ENCODE measurements at regions not wholly inside any gene's neighbourhood (a gene's known extent, or its start where the extent isn't known, plus 50 kb on each side); places are given as distances from the start of the nearest gene placed in this dataset.

- Histone ChIP-seq H3K4me2 (ENCODE audit: low read depth, low read length) (no peak overlapping the region), H2AFZ (replicated peaks; ENCODE audit: low read length, poor library complexity) (no peak overlapping the region)
- no TSS peak for BruUV-seq (replicated peaks)
Measured at GRCh38 chr15:38164061-38164460, 88.6 kb upstream of the SPRED1 start.

More at GRCh38 chr15:38164061-38164460, 88.6 kb upstream of the SPRED1 start:
- no peak overlapping the region for H3K4me3 ChIP-seq (ENCODE audit: insufficient read depth, low read depth, low read length)
- no peak overlapping the region for H2BK15ac ChIP-seq (ENCODE audit: low read depth, low read length)
- H3K56ac ChIP-seq (ENCODE audit: extremely low read depth, insufficient read depth, low read length) = no peak overlapping the region
- no peak overlapping the region for H2BK20ac ChIP-seq (ENCODE audit: low read depth, low read length)
- H3K23ac ChIP-seq (ENCODE audit: low read depth, low read length) = no peak overlapping the region
- dilution Hi-C loops (cut with HindIII; ENCODE audit: low sequenced_read_pairs, unreplicated experiment) (no loop called here), in situ Hi-C loops (cut with MboI; ENCODE audit: low sequenced_read_pairs) (no loop called here), intact Hi-C loops (cut with micrococcal nuclease) (no loop called here)
- no peak for ATAC-seq (ENCODE audit: low read depth)
- ChIA-PET POLR2A (ENCODE audit: unreplicated experiment) (no interaction called here), CTCF (no interaction called here)
- no peak overlapping the region for H3K14ac ChIP-seq (replicated peaks; ENCODE audit: low read depth, low read length)
- H3K9me3 ChIP-seq (ENCODE audit: control insufficient read depth, insufficient read depth, low read length) = peaks cover 2% of the 10 kb centered on the region; the same call in 1 of the 2 replicates
- no peaks in the 10 kb centered on the region for H3K79me1 ChIP-seq (ENCODE audit: low read depth in 1 of 2, low read length in 2 of 2)
- DNase-seq = no peak
- no peak overlapping the region for H3K27ac ChIP-seq (ENCODE audit: insufficient read depth, low read length)
- H3K9me1 ChIP-seq (ENCODE audit: insufficient read depth, low read length) = no peaks in the 10 kb centered on the region
- no peak overlapping the region for H3K9ac ChIP-seq (ENCODE audit: low read depth, low read length)
- no peak overlapping the region for H2AK5ac ChIP-seq (ENCODE audit: low read depth, low read length)
- H3K4me1 ChIP-seq (ENCODE audit: control insufficient read depth, insufficient read depth, low read length) = peaks cover 2% of the 10 kb centered on the region; the same call in 1 of the 2 replicates
- no peak overlapping the region for H4K5ac ChIP-seq (ENCODE audit: low read depth, low read length)
- TF ChIP-seq CHD1 (IDR thresholded peaks at IDR 0.05; ENCODE audit: low read depth, low read length) (no peak), BHLHE40 (IDR thresholded peaks at IDR 0.05; ENCODE audit: low read depth, low read length) (no peak)
- no peaks in the 10 kb centered on the region for H4K20me1 ChIP-seq (ENCODE audit: insufficient read depth, low read length)
- no peak overlapping the region for H2BK120ac ChIP-seq (ENCODE audit: low read depth, low read length)
- no peak overlapping the region for H2AK9ac ChIP-seq (replicated peaks; ENCODE audit: low read depth, low read length, poor library complexity)
- H3K4ac ChIP-seq (ENCODE audit: low read depth, low read length) = no peak overlapping the region
- no CpG with 5 or more reads among the region's 2 CpGs for WGBS, 2 experiments (ENCODE audit: extremely low coverage in 2 of 2, insufficient read length in 1 of 2)
- H3K18ac ChIP-seq (ENCODE audit: low read depth, low read length) = no peak overlapping the region
- H3K27me3 ChIP-seq (ENCODE audit: control insufficient read depth, insufficient read depth, low read length) = peaks cover 39% of the 10 kb centered on the region
- no peaks in the 10 kb centered on the region for H3K36me3 ChIP-seq (ENCODE audit: control insufficient read depth, insufficient read depth, low read length)
- no peak overlapping the region for H4K91ac ChIP-seq (ENCODE audit: insufficient read depth, low read depth, low read length)
- H2BK5ac ChIP-seq (ENCODE audit: low read depth, low read length, poor library complexity, severe bottlenecking) = no peak overlapping the region
- H4K8ac ChIP-seq (ENCODE audit: low read depth in 2 of 2, low read length in 2 of 2) = no peak overlapping the region

All from IMR-90 (cell line).